GM12878 (cell line): ENCODE measurements at regions not wholly inside any gene's neighbourhood (a gene's known extent, or its start where the extent isn't known, plus 50 kb on each side); places are given as distances from the start of the nearest gene placed in this dataset.

Experiments used
- ATAC-seq: fragments of 200-7000 bp; cut with Tn5 transposase; 3 replicates; pipeline ENCODE4 v1.9.1; 2020; ENCODE audit warnings: mild to moderate bottlenecking, moderate library complexity
- BruUV-seq: library from RNA; stranded (reverse); fragments of 400-500 nt; replicated peaks from 2 replicates; lab custom pipeline; 2021; lab: Mats Ljungman, UMichigan
- CTCF ChIA-PET: fragments of 300-600 bp; sonication (Branson Sonifier 250); formaldehyde crosslinking; extraction: SDS; loops from one replicate; lab custom pipeline; 2021; ENCODE audit warnings: inconsistent platforms; lab: Yijun Ruan, JAX
- POLR2A ChIA-PET: fragments of 350-600 bp; formaldehyde crosslinking; extraction: SDS; loops from one replicate; lab custom pipeline; 2021; ENCODE audit warnings: inconsistent platforms; lab: Charles Lee
- RAD21 ChIA-PET: fragments of 300-600 bp; sonication (Branson Sonifier 250); formaldehyde crosslinking; loops from one replicate; lab custom pipeline; 2023; ENCODE audit warnings: antibody characterized with exemption; ENCODE audit not compliant: unreplicated experiment; lab: Charles Lee
- SMC1A ChIA-PET: fragments of 300-600 bp; sonication (Branson Sonifier 250); formaldehyde crosslinking; loops from one replicate; lab custom pipeline; 2023; ENCODE audit not compliant: unreplicated experiment, uncharacterized antibody; lab: Charles Lee
- DNase-seq: peaks from one replicate; pipeline ENCODE4 v3.0.0-alpha.2; 2011; ENCODE audit warnings: low read depth, low spot score
- FAIRE-seq: peaks from 3 replicates; lab custom pipeline; 2011; peaks lifted over from hg19 to GRCh38; lab: Jason Lieb, UNC
- H2AFZ ChIP-seq: 2 replicates; pipeline ENCODE4 v1.6.0; 2011; ENCODE audit warnings: low read depth, low read length, control low read depth; ENCODE audit not compliant: control insufficient read depth
- H3K27ac ChIP-seq: 2 replicates; pipeline ENCODE4 v1.5.1; 2011; ENCODE audit warnings: control low read depth; ENCODE audit not compliant: control insufficient read depth, insufficient read depth
- H3K27me3 ChIP-seq, 2 experiments: replicated peaks in 1 of 2; 2 replicates each; pipeline versions ENCODE4 v1.6.0 to v1.6.1; 2011; ENCODE audit warnings: low read length in 1 of 2; ENCODE audit not compliant: control insufficient read depth in 2 of 2, insufficient read depth in 2 of 2
- H3K36me3 ChIP-seq, 2 experiments: 2 replicates each; pipeline ENCODE4 v1.5.1; 2011; ENCODE audit warnings: low read length in 1 of 2; ENCODE audit not compliant: control insufficient read depth in 2 of 2, insufficient read depth in 2 of 2
- H3K4me1 ChIP-seq: 2 replicates; pipeline ENCODE4 v1.6.1; 2011; ENCODE audit warnings: mild to moderate bottlenecking, low read length, moderate library complexity, mixed read lengths; ENCODE audit not compliant: control insufficient read depth, insufficient read depth
- H3K4me2 ChIP-seq: 2 replicates; pipeline ENCODE4 v1.6.0; 2011; ENCODE audit warnings: control low read depth; ENCODE audit not compliant: control insufficient read depth, insufficient read depth
- H3K4me3 ChIP-seq: fragments of 200-600 bp; sonication (generic); 2 replicates; pipeline ENCODE4 v1.5.1; 2016
- H3K79me2 ChIP-seq: 2 replicates; pipeline ENCODE4 v1.6.0; 2011; ENCODE audit warnings: low read length; ENCODE audit not compliant: control insufficient read depth, insufficient read depth
- H3K9ac ChIP-seq: 2 replicates; pipeline ENCODE4 v1.8.0; 2011; ENCODE audit warnings: low read length, control low read depth, mixed read lengths; ENCODE audit not compliant: control insufficient read depth, insufficient read depth
- H3K9me3 ChIP-seq: replicated peaks from 3 replicates; pipeline ENCODE4 v1.5.1; 2011; ENCODE audit warnings: mild to moderate bottlenecking, low read length; ENCODE audit not compliant: control insufficient read depth, insufficient read depth
- H4K20me1 ChIP-seq: 2 replicates; pipeline ENCODE4 v1.6.0; 2011; ENCODE audit not compliant: control insufficient read depth, insufficient read depth
- CBFB ChIP-seq: IDR thresholded peaks from 2 replicates; pipeline ENCODE4 v1.6.1; 2016; ENCODE audit warnings: antibody characterized with exemption, low read depth
- GATAD2B ChIP-seq: fragments of 450-650 bp; conservative IDR thresholded peaks from 2 replicates; pipeline ENCODE4 v1.6.1; 2017; ENCODE audit warnings: low read depth, mild to moderate bottlenecking, moderate library complexity
- IRF4 ChIP-seq: IDR thresholded peaks from 2 replicates; pipeline ENCODE4 v1.6.1; 2011; ENCODE audit warnings: low read depth, low read length
- MEF2B ChIP-seq: fragments of 450-650 bp; IDR thresholded peaks from 2 replicates; pipeline ENCODE4 v1.6.1; 2018; ENCODE audit warnings: mild to moderate bottlenecking, moderate library complexity; ENCODE audit not compliant: partially characterized antibody, poor library complexity, severe bottlenecking
- MXI1 ChIP-seq: fragments of 150-350 bp; IDR thresholded peaks from 2 replicates; pipeline ENCODE4 v1.6.1; 2011; ENCODE audit warnings: low read depth, mild to moderate bottlenecking, inconsistent platforms, low read length, improper control_type of control experiment
- NRF1 ChIP-seq: conservative IDR thresholded peaks from 2 replicates; pipeline ENCODE4 v1.6.1; 2011; ENCODE audit warnings: mild to moderate bottlenecking, low read depth, low read length, improper control_type of control experiment
- SMARCA5 ChIP-seq: fragments of 450-650 bp; IDR thresholded peaks from 2 replicates; pipeline ENCODE4 v1.6.1; 2017; ENCODE audit warnings: mild to moderate bottlenecking
- SMC3 ChIP-seq: IDR thresholded peaks from 2 replicates; pipeline ENCODE4 v1.6.1; 2011; ENCODE audit warnings: low read length, improper control_type of control experiment, borderline replicate concordance
- SREBF2 ChIP-seq: IDR thresholded peaks from 2 replicates; pipeline ENCODE4 v1.6.1; 2012; ENCODE audit warnings: mild to moderate bottlenecking, low read length
- ZZZ3 ChIP-seq: IDR thresholded peaks from 2 replicates; pipeline ENCODE4 v1.6.1; 2011; ENCODE audit warnings: low read depth; ENCODE audit not compliant: control insufficient read depth, insufficient read length
- in situ Hi-C: fragments of 300-500 bp; cut with MboI; formaldehyde crosslinking; loops from 9 replicates; pipeline ENCODE4 v1.14.3; 2018; ENCODE audit warnings: mixed read lengths
- intact Hi-C: fragments of 100-400 bp; cut with micrococcal nuclease; formaldehyde crosslinking; loops from one replicate; pipeline ENCODE4 v1.14.2; 2022; ENCODE audit not compliant: unreplicated experiment
- TF ChIP-seq, protein P1 (sequence below): fragments of 150-350 bp; IDR thresholded peaks from 2 replicates; pipeline ENCODE4 v1.6.1; 2016; ENCODE audit warnings: low read depth, low read length
- TF ChIP-seq, protein P2 (sequence below): fragments of 450-650 bp; IDR thresholded peaks from 2 replicates; pipeline ENCODE4 v1.6.1; 2017; ENCODE audit warnings: antibody characterized with exemption, mild to moderate bottlenecking, moderate library complexity

- Histone ChIP-seq H3K9ac (no peak overlapping the region), H3K4me2 (no peak overlapping the region), H2AFZ (no peak overlapping the region), H3K27me3 (no peaks in the 10 kb centered on the region), H3K27ac (no peak overlapping the region), H3K9me3 (no peaks in the 10 kb centered on the region), H3K36me3 (no peaks in the 10 kb centered on the region), H4K20me1 (no peaks in the 10 kb centered on the region), H3K4me1 (no peaks in the 10 kb centered on the region), H3K4me3 (no peak overlapping the region), H3K79me2 (no peaks in the 10 kb centered on the region)
- BruUV-seq = no TSS peak
- ChIA-PET SMC1A (no interaction called here), CTCF (interaction anchor here (0.8 to 1.2 kb wide), 4 partner anchors 9 to 423 kb away, joined by 3 to 5 read pairs (median 4); no protein-coding TSS in a partner anchor), RAD21 (no interaction called here), POLR2A (interaction anchor here (0.6 kb wide), 1 partner anchor 222 kb away, joined by 4 read pairs; no protein-coding TSS in a partner anchor)
- FAIRE-seq = no peak
- ATAC-seq = no peak
- intact Hi-C loops = no loop called here
- no peak for DNase-seq
- TF ChIP-seq SREBF2 = no peak
- no peak for TF ChIP-seq IRF4
- TF ChIP-seq SMC3 = no peak
- no peak for TF ChIP-seq CBFB
- TF ChIP-seq ZZZ3 = no peak
- TF ChIP-seq, protein P1, sequence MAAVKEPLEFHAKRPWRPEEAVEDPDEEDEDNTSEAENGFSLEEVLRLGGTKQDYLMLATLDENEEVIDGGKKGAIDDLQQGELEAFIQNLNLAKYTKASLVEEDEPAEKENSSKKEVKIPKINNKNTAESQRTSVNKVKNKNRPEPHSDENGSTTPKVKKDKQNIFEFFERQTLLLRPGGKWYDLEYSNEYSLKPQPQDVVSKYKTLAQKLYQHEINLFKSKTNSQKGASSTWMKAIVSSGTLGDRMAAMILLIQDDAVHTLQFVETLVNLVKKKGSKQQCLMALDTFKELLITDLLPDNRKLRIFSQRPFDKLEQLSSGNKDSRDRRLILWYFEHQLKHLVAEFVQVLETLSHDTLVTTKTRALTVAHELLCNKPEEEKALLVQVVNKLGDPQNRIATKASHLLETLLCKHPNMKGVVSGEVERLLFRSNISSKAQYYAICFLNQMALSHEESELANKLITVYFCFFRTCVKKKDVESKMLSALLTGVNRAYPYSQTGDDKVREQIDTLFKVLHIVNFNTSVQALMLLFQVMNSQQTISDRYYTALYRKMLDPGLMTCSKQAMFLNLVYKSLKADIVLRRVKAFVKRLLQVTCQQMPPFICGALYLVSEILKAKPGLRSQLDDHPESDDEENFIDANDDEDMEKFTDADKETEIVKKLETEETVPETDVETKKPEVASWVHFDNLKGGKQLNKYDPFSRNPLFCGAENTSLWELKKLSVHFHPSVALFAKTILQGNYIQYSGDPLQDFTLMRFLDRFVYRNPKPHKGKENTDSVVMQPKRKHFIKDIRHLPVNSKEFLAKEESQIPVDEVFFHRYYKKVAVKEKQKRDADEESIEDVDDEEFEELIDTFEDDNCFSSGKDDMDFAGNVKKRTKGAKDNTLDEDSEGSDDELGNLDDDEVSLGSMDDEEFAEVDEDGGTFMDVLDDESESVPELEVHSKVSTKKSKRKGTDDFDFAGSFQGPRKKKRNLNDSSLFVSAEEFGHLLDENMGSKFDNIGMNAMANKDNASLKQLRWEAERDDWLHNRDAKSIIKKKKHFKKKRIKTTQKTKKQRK = no peak
- in situ Hi-C loops = no loop called here
These were observed 81.2 kb downstream of the CXXC4 start for GRCh38 chr4:104413487-104413886.

GRCh38 chr4:104412344-104412743 lies 82.3 kb downstream of the CXXC4 start:
- TF ChIP-seq SMARCA5 (no peak), MEF2B (no peak), NRF1 (no peak), GATAD2B (no peak), MXI1 (no peak)
- TF ChIP-seq, protein P2, sequence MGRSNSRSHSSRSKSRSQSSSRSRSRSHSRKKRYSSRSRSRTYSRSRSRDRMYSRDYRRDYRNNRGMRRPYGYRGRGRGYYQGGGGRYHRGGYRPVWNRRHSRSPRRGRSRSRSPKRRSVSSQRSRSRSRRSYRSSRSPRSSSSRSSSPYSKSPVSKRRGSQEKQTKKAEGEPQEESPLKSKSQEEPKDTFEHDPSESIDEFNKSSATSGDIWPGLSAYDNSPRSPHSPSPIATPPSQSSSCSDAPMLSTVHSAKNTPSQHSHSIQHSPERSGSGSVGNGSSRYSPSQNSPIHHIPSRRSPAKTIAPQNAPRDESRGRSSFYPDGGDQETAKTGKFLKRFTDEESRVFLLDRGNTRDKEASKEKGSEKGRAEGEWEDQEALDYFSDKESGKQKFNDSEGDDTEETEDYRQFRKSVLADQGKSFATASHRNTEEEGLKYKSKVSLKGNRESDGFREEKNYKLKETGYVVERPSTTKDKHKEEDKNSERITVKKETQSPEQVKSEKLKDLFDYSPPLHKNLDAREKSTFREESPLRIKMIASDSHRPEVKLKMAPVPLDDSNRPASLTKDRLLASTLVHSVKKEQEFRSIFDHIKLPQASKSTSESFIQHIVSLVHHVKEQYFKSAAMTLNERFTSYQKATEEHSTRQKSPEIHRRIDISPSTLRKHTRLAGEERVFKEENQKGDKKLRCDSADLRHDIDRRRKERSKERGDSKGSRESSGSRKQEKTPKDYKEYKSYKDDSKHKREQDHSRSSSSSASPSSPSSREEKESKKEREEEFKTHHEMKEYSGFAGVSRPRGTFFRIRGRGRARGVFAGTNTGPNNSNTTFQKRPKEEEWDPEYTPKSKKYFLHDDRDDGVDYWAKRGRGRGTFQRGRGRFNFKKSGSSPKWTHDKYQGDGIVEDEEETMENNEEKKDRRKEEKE = no peak
- no peaks in the 10 kb centered on the region for H4K20me1 ChIP-seq
- H3K4me1 ChIP-seq = no peaks in the 10 kb centered on the region
- no peaks in the 10 kb centered on the region for H3K36me3 ChIP-seq
- ChIA-PET POLR2A (no interaction called here), RAD21 (no interaction called here), SMC1A (no interaction called here), CTCF (no interaction called here)
- no peak overlapping the region for H3K27ac ChIP-seq
- in situ Hi-C loops (no loop called here), intact Hi-C loops (no loop called here)
- ATAC-seq = no peak
- H3K4me2 ChIP-seq = no peak overlapping the region
- H3K9me3 ChIP-seq = no peaks in the 10 kb centered on the region
- no peak overlapping the region for H3K4me3 ChIP-seq
- peak; percentile 71 for FAIRE-seq
- BruUV-seq = no TSS peak
- no peak overlapping the region for H2AFZ ChIP-seq
- DNase-seq = no peak
- H3K9ac ChIP-seq = no peak overlapping the region
- H3K79me2 ChIP-seq = no peaks in the 10 kb centered on the region
- H3K27me3 ChIP-seq = no peaks in the 10 kb centered on the region
